ENCODE measurements at regions not wholly inside any gene's neighbourhood (a gene's known extent, or its start where the extent isn't known, plus 50 kb on each side); places are given as distances from the start of the nearest gene placed in this dataset.

DNA sequence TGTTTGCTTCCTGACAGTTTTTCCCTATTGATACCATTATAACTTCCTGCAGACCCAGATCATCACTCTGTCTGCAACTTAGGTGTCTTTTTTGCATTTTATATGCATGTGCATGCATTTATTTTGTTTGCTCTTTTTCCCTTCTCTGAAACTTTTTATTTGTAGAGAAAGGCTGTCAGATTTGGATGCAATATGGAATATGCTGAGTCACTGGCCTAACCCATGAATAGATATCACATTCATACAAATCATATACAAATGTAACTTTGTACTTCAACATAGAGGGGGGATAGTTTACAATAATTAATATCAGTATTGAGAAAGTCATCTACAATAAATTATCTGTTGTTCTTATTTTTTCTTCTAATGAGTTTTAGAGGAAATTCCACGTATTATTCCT is 1465.0 kb downstream of the EFNB2 start:
- no peak for DNase-seq (ENCODE audit: low read depth)
- TF ChIP-seq, protein P1, sequence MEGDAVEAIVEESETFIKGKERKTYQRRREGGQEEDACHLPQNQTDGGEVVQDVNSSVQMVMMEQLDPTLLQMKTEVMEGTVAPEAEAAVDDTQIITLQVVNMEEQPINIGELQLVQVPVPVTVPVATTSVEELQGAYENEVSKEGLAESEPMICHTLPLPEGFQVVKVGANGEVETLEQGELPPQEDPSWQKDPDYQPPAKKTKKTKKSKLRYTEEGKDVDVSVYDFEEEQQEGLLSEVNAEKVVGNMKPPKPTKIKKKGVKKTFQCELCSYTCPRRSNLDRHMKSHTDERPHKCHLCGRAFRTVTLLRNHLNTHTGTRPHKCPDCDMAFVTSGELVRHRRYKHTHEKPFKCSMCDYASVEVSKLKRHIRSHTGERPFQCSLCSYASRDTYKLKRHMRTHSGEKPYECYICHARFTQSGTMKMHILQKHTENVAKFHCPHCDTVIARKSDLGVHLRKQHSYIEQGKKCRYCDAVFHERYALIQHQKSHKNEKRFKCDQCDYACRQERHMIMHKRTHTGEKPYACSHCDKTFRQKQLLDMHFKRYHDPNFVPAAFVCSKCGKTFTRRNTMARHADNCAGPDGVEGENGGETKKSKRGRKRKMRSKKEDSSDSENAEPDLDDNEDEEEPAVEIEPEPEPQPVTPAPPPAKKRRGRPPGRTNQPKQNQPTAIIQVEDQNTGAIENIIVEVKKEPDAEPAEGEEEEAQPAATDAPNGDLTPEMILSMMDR (conservative IDR thresholded peaks at IDR 0.05; ENCODE audit: control insufficient read depth, insufficient read depth, low read depth, low read length): no peak
- no peak overlapping the region for H3K4me3 ChIP-seq (ENCODE audit: control insufficient read depth, low read depth, low read length)

DNA sequence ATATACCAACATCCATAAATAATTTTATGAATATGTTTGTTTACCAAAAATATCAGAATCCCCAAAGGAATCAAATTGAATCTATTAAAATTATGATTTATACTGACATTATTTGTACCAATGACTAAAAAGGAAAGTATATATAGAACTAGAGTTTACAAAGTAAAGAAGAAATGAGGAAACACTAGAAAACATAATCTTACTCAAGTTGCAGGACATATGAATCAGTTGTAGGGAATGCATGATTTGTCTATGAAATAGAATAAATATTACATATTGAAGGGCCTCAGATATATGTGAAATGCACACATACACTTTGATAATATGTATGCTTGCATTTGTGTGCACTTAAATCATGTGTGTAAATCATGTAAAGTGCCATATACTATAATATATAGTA is 1466.4 kb downstream of the EFNB2 start:
- TF ChIP-seq, protein P1 (conservative IDR thresholded peaks at IDR 0.05; ENCODE audit: control insufficient read depth, insufficient read depth, low read depth, low read length): no peak
- H3K4me3 ChIP-seq (ENCODE audit: control insufficient read depth, low read depth, low read length): no peak overlapping the region
- DNase-seq (ENCODE audit: low read depth): no peak

DNA sequence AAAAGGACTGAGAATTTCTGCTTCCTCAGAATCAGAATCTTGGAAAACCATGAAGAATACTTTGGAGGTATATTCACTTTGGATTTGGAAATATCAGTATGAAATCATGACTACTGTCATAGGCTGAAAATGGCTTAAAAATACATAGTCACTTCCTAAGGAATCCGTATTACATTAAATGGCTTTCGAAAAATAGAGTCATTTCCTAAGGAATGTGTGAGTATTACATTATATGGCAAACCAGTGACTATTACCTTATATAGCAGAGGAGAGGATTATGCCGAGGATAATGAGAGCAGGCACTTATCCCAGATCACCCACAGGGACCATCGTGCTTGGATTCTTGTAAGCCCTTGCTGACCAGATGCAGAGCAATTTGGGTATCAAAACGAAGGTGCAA is 1471.8 kb downstream of the EFNB2 start:
- H3K4me3 ChIP-seq (ENCODE audit: control insufficient read depth, low read depth, low read length): no peak overlapping the region
- TF ChIP-seq, protein P1 (conservative IDR thresholded peaks at IDR 0.05; ENCODE audit: control insufficient read depth, insufficient read depth, low read depth, low read length): no peak
- DNase-seq (ENCODE audit: low read depth): no peak

DNA sequence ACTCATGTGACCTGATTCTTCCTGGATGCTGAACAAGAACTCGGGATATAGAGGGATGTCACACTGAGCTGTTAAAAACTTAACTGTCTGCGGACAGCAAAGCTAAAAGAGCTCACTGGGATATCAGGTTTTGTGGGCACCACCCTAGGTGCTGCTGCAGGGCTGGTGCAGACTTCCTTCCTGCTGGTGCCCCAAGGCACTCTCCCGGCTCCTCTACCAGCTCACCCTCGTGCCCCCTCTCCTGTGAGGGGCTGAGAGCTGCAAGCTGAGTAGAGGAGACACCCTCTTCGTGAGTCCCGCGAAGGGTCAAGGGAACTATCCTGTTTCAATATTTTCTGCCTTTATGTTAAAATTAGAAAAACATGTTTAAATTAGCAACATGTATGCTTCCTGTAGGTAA is 1475.7 kb downstream of the EFNB2 start:
- TF ChIP-seq, protein P1 (conservative IDR thresholded peaks at IDR 0.05; ENCODE audit: control insufficient read depth, insufficient read depth, low read depth, low read length): no peak
- H3K4me3 ChIP-seq (ENCODE audit: control insufficient read depth, low read depth, low read length): no peak overlapping the region
- DNase-seq (ENCODE audit: low read depth): no peak

DNA sequence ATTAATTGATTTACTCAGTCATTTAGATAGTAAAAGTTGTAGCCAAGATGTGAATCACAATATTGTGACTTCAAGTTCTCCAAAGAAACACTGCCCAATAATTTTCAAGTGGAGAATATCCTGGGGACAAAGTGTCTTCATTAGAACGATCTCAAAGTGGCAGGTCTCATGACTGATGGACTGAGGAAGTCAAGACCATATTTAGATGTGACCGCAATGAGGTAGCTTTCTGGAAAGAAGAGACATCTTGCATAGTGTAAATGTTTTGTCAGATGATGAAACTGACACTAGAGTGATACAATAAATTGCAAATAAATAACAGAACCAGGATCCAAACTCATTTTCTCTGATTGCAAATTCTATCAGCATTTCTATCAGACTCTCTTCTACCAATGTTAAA is 1476.9 kb downstream of the EFNB2 start:
- no peak for DNase-seq (ENCODE audit: low read depth)
- H3K4me3 ChIP-seq (ENCODE audit: control insufficient read depth, low read depth, low read length): no peak overlapping the region
- TF ChIP-seq, protein P1 (conservative IDR thresholded peaks at IDR 0.05; ENCODE audit: control insufficient read depth, insufficient read depth, low read depth, low read length): no peak

DNA sequence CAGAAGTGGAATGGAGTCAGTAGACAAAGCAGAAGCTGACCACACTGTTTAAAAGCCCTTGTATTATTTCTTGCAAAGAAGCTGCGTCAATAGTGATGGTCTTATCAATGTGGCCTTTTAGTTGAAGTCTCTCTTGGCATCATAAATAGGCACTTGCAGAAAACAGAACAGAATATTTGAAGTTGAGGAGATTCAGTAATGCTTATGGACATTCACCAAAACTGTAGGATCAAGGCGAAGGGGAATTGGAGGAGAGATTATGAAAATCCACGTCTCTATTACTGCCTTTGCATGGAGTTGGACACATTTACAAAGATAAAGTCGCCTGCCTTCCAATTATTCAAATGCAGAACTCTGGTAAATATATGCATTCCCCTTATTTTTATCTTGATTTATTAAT is 1482.8 kb downstream of the EFNB2 start:
- no peak overlapping the region for H3K4me3 ChIP-seq (ENCODE audit: control insufficient read depth, low read depth, low read length)
- DNase-seq (ENCODE audit: low read depth): no peak
- TF ChIP-seq, protein P1 (conservative IDR thresholded peaks at IDR 0.05; ENCODE audit: control insufficient read depth, insufficient read depth, low read depth, low read length): no peak

DNA sequence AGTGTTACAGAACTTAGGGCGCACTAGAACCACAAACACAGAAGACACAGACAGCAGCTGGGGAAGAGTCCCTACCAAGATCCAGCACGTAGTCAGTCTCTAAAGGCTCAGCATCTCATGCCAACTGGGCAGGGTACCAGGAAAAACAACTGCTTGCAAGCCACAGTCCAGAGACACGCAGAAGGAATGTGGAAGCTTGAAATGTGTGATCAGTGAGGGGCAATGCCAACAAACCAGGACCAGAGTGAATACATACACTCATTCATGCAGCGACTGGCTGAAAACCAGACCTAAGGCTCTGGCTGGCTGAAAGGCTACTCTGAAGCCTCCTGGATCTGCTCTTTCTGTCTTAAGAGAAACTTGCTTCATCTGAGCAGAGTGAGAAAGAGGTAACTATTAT is 1484.8 kb downstream of the EFNB2 start:
- TF ChIP-seq, protein P1 (conservative IDR thresholded peaks at IDR 0.05; ENCODE audit: control insufficient read depth, insufficient read depth, low read depth, low read length): no peak
- no peak for DNase-seq (ENCODE audit: low read depth)
- H3K4me3 ChIP-seq (ENCODE audit: control insufficient read depth, low read depth, low read length): no peak overlapping the region
